DND-41 (cell line): ENCODE measurements at regions not wholly inside any gene's neighbourhood (a gene's known extent, or its start where the extent isn't known, plus 50 kb on each side); places are given as distances from the start of the nearest gene placed in this dataset.
A peak's percentile ranks its signal among the peaks of the same experiment; 100 is the strongest.

ENCODE experiments used
- ATAC-seq: fragments of 200-7000 bp; cut with Tn5 transposase; 3 replicates; pipeline ENCODE4 v1.9.1; 2021; ENCODE audit warnings: low read depth; ENCODE audit not compliant: insufficient read depth
- DNase-seq: peaks from one replicate; pipeline ENCODE4 v3.0.0-alpha.2; 2020
- H2AFZ ChIP-seq: 2 replicates; pipeline ENCODE4 v1.6.0; 2012; ENCODE audit warnings: low read depth, low read length
- H3K27ac ChIP-seq: 2 replicates; pipeline ENCODE4 v1.5.1; 2012; ENCODE audit warnings: low read length, inconsistent platforms
- H3K27me3 ChIP-seq: fragments of 200-600 bp; sonication (generic); 2 replicates; pipeline ENCODE4 v1.6.0; 2012; ENCODE audit warnings: low read length, mild to moderate bottlenecking, inconsistent platforms; ENCODE audit not compliant: insufficient read depth, poor library complexity
- H3K36me3 ChIP-seq: 2 replicates; pipeline ENCODE4 v1.5.1; 2012; ENCODE audit warnings: low read length, inconsistent platforms; ENCODE audit not compliant: insufficient read depth
- H3K4me1 ChIP-seq: 2 replicates; pipeline ENCODE4 v1.5.1; 2012; ENCODE audit warnings: mild to moderate bottlenecking, low read length; ENCODE audit not compliant: insufficient read depth
- H3K4me2 ChIP-seq: 2 replicates; pipeline ENCODE4 v1.6.0; 2012; ENCODE audit warnings: mild to moderate bottlenecking, moderate library complexity, low read length, inconsistent platforms; ENCODE audit not compliant: insufficient read depth
- H3K4me3 ChIP-seq, 2 experiments: fragments of 200-600 bp in 1 of 2; shearing (Covaris generic) in 1 of 2; 2 replicates each; pipeline ENCODE4 v1.5.1; 2012 to 2016; ENCODE audit warnings: inconsistent platforms in 2 of 2, low read length in 2 of 2, mild to moderate bottlenecking in 2 of 2, low read depth in 1 of 2, moderate library complexity in 1 of 2
- H3K79me2 ChIP-seq: 2 replicates; pipeline ENCODE4 v1.6.0; 2012; ENCODE audit warnings: low read length, inconsistent platforms; ENCODE audit not compliant: insufficient read depth
- H3K9ac ChIP-seq: 2 replicates; pipeline ENCODE4 v1.6.0; 2012; ENCODE audit warnings: low read depth, mild to moderate bottlenecking, inconsistent platforms, low read length, moderate library complexity
- H3K9me3 ChIP-seq: 2 replicates; pipeline ENCODE4 v1.5.1; 2012; ENCODE audit warnings: low read length, moderate library complexity, mild to moderate bottlenecking, inconsistent platforms; ENCODE audit not compliant: insufficient read depth, severe bottlenecking
- H4K20me1 ChIP-seq: 2 replicates; pipeline ENCODE4 v1.6.0; 2012; ENCODE audit warnings: low read length; ENCODE audit not compliant: insufficient read depth
- EZH2 ChIP-seq: IDR thresholded peaks from 3 replicates; pipeline ENCODE4 v1.6.1; 2012; ENCODE audit warnings: borderline replicate concordance, low read depth, mild to moderate bottlenecking, moderate library complexity, low read length, inconsistent platforms; ENCODE audit not compliant: severe bottlenecking
- TF ChIP-seq, protein P1 (sequence below): IDR thresholded peaks from 2 replicates; pipeline ENCODE4 v1.5.1; 2012; ENCODE audit warnings: borderline replicate concordance, low read length, moderate library complexity, mild to moderate bottlenecking; ENCODE audit not compliant: poor library complexity, severe bottlenecking; ENCODE audit errors: extremely low read depth

GRCh38 chr6:7041511-7042026 is 66.2 kb upstream of the RREB1 start:
- Histone ChIP-seq H3K4me1 (peaks cover 17% of the 10 kb centered on the region), H2AFZ (peak overlapping the region; percentile 68), H3K4me3 (no peak overlapping the region), H4K20me1 (no peaks in the 10 kb centered on the region), H3K27ac (no peak overlapping the region; the same call in 1 of the 2 replicates), H3K9me3 (no peaks in the 10 kb centered on the region), H3K4me2 (no peak overlapping the region), H3K27me3 (no peaks in the 10 kb centered on the region), H3K79me2 (no peaks in the 10 kb centered on the region), H3K9ac (no peak overlapping the region), H3K36me3 (no peaks in the 10 kb centered on the region)
- ATAC-seq = no peak
- no peak for DNase-seq
- TF ChIP-seq, protein P1, sequence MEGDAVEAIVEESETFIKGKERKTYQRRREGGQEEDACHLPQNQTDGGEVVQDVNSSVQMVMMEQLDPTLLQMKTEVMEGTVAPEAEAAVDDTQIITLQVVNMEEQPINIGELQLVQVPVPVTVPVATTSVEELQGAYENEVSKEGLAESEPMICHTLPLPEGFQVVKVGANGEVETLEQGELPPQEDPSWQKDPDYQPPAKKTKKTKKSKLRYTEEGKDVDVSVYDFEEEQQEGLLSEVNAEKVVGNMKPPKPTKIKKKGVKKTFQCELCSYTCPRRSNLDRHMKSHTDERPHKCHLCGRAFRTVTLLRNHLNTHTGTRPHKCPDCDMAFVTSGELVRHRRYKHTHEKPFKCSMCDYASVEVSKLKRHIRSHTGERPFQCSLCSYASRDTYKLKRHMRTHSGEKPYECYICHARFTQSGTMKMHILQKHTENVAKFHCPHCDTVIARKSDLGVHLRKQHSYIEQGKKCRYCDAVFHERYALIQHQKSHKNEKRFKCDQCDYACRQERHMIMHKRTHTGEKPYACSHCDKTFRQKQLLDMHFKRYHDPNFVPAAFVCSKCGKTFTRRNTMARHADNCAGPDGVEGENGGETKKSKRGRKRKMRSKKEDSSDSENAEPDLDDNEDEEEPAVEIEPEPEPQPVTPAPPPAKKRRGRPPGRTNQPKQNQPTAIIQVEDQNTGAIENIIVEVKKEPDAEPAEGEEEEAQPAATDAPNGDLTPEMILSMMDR = no peak
- no peak for TF ChIP-seq EZH2

GRCh38 chr6:7042056-7042653 is 65.6 kb upstream of the RREB1 start:
- Histone ChIP-seq H3K4me1 (peaks cover 17% of the 10 kb centered on the region), H3K9ac (no peak overlapping the region), H3K4me3 (no peak overlapping the region), H3K36me3 (no peaks in the 10 kb centered on the region), H3K27ac (peak overlapping the region; percentile 12), H4K20me1 (no peaks in the 10 kb centered on the region), H2AFZ (peak overlapping the region; percentile 68), H3K27me3 (no peaks in the 10 kb centered on the region), H3K4me2 (no peak overlapping the region), H3K9me3 (no peaks in the 10 kb centered on the region), H3K79me2 (no peaks in the 10 kb centered on the region)
- DNase-seq = no peak
- no peak for TF ChIP-seq EZH2
- TF ChIP-seq, protein P1 = no peak
- peak; percentile 45; the same call in 1 of the 3 replicates for ATAC-seq

DNA sequence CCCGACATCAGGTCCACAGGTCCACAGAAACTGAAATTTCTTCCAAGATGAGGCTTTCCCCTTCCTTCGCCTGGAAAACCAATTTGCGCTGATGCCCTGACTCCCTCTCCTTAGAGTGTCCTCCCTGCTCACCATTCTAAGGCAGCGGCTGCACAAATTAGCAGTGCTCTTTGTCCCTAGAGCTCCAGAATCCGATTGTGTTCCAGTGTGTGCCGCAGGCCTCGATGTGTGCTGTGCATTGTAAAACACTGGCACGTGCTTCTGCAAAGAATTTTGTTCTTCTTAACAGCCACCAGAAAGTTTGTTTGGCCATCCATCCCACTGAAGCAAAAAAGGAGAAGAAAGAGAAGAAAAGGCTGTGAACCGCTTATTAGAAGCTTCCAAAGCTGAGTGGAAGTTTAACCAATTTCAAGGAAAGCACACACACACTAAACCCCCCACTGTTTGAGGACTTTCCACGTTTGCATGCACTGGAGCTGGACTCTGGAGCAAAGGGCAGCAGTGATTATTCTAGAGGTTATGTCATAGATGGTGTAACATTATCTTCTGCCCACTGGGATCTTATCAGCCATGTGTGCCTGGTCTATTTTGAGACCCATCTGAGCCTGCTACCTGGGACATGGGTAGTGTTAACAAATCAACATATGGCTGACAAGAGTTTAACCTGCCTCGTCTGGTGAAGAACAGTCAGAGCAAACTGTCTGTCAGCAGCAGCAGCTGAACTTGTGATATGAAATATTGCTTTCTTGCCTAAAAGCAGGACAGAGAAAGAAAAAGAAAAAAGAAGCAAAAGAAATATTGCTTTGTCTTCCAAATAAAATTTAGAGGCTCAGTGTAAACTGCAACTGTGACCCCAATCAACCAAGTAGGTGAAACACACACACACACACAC is 64.9 kb upstream of the RREB1 start:
- TF ChIP-seq EZH2 = no peak
- TF ChIP-seq, protein P1 = no peak
- H3K27ac ChIP-seq = peak overlapping the region; percentile 12
- no peak overlapping the region for H3K4me2 ChIP-seq
- peak overlapping the region; percentile 68 for H2AFZ ChIP-seq
- H3K4me3 ChIP-seq = no peak overlapping the region
- no peaks in the 10 kb centered on the region for H4K20me1 ChIP-seq
- H3K79me2 ChIP-seq = no peaks in the 10 kb centered on the region
- DNase-seq (no peak), ATAC-seq (no peak)
- no peaks in the 10 kb centered on the region for H3K9me3 ChIP-seq
- H3K27me3 ChIP-seq = no peaks in the 10 kb centered on the region
- H3K9ac ChIP-seq = no peak overlapping the region
- H3K36me3 ChIP-seq = no peaks in the 10 kb centered on the region
- H3K4me1 ChIP-seq = peaks cover 18% of the 10 kb centered on the region
